HG02970 (cell line): ENCODE measurements at regions not wholly inside any gene's neighbourhood (a gene's known extent, or its start where the extent isn't known, plus 50 kb on each side); places are given as distances from the start of the nearest gene placed in this dataset.
"Not testable (repeated sequence)": the region's sequence is repeated elsewhere in the genome, so short reads cannot be mapped to it uniquely, and the experiment has no call there.

Experiments
- ATAC-seq: cut with Tn5 transposase; IDR thresholded peaks from one replicate; pipeline ENCODE4 v1.9.1; 2021; ENCODE audit warnings: mild to moderate bottlenecking, moderate library complexity, moderate number of reproducible peaks; ENCODE audit not compliant: unreplicated experiment, low FRiP score

DNA sequence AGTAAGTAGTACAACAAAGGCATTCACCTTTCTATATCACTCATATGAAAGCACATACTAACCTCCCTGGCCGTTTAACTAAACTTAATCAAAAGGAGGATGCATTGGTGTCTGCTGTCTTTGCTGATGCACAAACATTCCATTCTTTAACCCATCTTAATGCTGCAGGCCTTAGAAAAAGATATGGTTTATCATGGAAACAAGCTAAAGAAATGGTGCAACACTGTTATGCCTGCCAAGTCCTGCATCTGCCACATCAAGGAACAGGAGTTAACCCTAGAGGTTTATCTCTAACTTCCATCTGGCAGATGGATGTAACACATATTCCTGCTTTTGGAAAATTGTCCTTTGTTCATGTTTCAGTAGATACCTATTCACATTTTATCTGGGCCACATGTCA, 296.5 kb upstream of the DKK2 start:
- ATAC-seq = not testable (repeated sequence)

GRCh38 chr4:107330916-107331315, 294.8 kb upstream of the DKK2 start:
- no peak for ATAC-seq

DNA sequence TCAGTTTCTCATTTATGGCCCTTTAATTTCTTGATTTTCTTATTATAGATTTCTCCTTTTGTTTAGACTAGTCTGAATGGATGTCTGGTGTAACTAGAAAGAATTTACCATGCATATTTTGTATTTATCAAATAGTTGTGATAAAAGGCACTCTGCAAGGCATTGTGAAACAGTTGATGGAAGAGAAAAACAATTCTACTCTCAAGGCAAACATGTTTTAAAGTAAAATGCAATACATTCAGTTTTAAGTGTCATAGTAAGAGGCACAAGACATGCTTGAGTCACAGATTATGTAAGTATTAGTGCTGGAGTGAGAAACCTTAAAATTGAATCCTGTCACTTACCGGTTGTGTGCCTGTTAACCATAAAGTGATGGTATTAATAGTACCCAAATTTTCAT, 283.3 kb upstream of the DKK2 start:
- no peak for ATAC-seq

GRCh38 chr4:107318078-107318477, 282.0 kb upstream of the DKK2 start:
- no peak for ATAC-seq

- no peak for ATAC-seq
Observed at GRCh38 chr4:107317611-107318010, 281.5 kb upstream of the DKK2 start.

DNA sequence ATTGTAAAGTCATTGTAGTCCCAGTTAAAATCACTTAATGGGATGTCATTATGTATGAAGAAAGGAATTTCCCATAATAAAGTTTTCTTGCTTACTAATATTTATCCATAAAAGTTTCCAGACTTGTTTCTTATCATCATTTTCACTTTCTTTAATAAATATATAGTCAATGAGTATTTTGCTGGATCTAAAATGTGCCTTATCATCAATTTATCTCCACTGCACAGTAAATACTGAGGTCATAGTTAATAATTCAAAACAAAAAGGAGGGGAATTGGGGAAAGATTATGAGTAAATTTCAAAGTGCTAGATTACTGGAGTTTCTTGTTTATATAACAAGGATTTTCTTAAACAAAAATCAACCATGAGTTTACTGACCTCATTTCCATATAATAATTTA, 279.5 kb upstream of the DKK2 start:
- ATAC-seq = no peak

- no peak for ATAC-seq
Observed at GRCh38 chr4:107314156-107314555, 278.0 kb upstream of the DKK2 start.

- ATAC-seq = no peak
Observed at GRCh38 chr4:107312366-107312765, 276.3 kb upstream of the DKK2 start.

DNA sequence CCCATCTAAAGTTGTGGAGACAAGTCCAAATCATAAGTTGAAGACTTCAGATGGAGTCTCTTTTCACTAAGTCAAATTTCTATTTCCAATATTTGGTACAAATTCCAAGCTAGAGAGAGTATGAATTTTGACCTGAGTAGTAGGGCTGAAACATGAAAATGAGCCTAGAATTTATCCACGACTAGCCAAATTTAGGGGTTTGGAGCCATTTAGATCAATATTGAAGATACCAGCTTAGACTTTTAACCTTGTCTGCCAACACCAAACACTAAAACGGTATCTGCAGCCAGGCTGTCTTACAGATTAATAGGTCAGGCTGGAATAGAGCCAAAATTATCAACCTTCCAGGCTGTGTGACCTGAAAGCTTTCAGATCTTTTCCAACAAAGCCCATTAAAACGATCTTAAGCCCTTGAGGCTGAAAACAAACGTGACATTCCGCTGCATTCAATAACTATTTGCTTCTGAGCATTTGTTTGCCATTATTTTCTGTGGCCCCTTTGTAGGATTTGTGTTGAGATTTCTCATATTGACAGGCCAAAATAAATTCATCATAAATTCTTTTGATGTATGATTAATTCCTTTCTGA, 268.7 kb upstream of the DKK2 start:
- ATAC-seq = no peak

GRCh38 chr4:107299646-107300045, 263.5 kb upstream of the DKK2 start:
- no peak for ATAC-seq

- ATAC-seq = no peak
Observed at GRCh38 chr4:107292979-107293378, 256.9 kb upstream of the DKK2 start.

- no peak for ATAC-seq
Observed at GRCh38 chr4:107283587-107284559, 247.8 kb upstream of the DKK2 start.

DNA sequence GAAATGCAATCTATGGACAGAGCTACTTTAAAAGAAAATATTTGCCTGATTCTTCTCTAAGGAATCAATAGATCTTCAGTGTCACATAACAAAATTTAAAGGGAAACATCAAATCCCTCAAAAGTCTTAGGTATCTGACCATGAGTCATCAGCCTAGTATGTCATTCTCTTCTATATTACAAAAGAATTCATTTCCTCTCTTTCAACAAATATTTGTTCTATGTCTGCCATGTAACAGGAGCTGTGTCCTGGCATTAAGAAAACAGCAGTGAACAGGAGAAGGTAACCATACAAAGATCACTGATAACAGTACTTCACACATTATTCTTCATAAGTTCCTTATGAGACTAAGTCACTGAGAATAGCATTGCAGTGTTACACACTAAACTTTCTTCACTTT, 243.6 kb upstream of the DKK2 start:
- ATAC-seq = no peak

GRCh38 chr4:107278791-107279483, 242.8 kb upstream of the DKK2 start:
- ATAC-seq = no peak

DNA sequence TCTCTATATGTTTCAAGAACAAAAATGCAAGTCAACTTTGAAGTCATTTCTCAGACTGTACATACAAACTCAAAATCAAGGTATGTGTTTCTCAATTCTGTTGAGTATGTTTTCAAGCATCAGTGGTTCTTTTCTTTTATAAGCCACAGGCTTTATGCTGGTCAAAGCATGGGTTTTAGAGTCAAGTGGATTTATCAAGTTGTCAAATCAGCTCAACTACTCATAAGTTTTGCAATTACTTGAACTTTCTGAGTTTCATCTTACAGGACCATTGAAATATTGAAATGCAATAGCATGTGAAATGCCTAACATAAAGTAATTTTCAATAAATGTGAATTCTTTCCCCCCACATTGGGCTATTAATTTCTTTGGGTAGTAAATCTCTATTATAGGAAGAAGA, 239.9 kb upstream of the DKK2 start:
- no peak for ATAC-seq

- ATAC-seq = no peak
Observed at GRCh38 chr4:107275225-107275624, 239.1 kb upstream of the DKK2 start.

GRCh38 chr4:107270614-107271013, 234.5 kb upstream of the DKK2 start:
- no peak for ATAC-seq

GRCh38 chr4:107269175-107269574, 233.1 kb upstream of the DKK2 start:
- ATAC-seq = no peak

GRCh38 chr4:107265859-107266258, 229.7 kb upstream of the DKK2 start:
- no peak for ATAC-seq

DNA sequence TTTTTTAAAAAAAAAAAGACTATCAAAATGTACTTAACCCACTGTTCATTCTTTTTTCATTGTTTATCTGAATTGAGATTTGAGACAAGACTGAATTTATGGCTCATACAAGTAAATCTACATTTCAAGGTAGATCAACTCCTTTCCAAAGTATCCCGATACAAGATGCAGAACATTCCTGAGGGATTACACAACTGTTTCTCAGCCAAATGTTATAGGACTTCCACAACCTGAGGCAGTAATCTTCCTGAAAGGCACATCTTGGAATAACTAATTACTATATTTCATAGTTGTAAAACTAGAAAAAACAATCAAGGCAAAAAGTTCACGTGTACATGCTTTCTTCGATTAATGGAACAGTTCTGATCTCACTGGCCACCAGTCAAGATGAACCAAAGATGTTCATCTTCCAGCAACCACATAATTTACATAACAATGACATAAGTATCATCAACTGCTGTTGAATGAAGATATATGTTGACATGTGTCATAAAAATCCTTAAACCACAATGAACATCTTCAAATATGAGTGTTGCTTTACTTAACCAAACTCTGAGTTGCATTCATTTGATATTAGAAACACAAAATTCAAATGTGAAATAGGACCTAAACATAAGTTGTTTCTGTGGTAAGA, 225.2 kb upstream of the DKK2 start:
- no peak for ATAC-seq

GRCh38 chr4:107258359-107258758, 222.2 kb upstream of the DKK2 start:
- no peak for ATAC-seq
